ENCODE measurements at regions not wholly inside any gene's neighbourhood (a gene's known extent, or its start where the extent isn't known, plus 50 kb on each side); places are given as distances from the start of the nearest gene placed in this dataset.

GRCh38 chr6:106788761-106789160 lies 159.4 kb downstream of the QRSL1 start:
- Histone ChIP-seq H3K27ac (ENCODE audit: low read depth in 1 of 2, low read length in 2 of 2) (peak overlapping the region; percentile 95 to 97), H3K27me3 (ENCODE audit: control insufficient read depth in 4 of 4, insufficient read depth in 4 of 4, low read length in 3 of 4) (no peaks in the 10 kb centered on the region), H3K4me3 (ENCODE audit: low read depth in 1 of 3, low read length in 3 of 3) (no peak overlapping the region), H3K4me1 (ENCODE audit: control insufficient read depth in 4 of 4, insufficient read depth in 4 of 4, low read length in 3 of 4) (peaks cover 0 to 24% (median 6%) of the 10 kb centered on the region in 4 donors), H3K36me3 (ENCODE audit: control insufficient read depth in 4 of 4, insufficient read depth in 3 of 4, low read depth in 1 of 4, low read length in 3 of 4) (no peaks in the 10 kb centered on the region), H3K9ac (ENCODE audit: low read depth in 1 of 2, low read length in 2 of 2) (no peak overlapping the region), H3K9me3 (ENCODE audit: control insufficient read depth in 4 of 4, low read length in 3 of 4) (no peaks in the 10 kb centered on the region)
- no peak for DNase-seq (ENCODE audit: low spot score)
- TF ChIP-seq RAD21 (IDR thresholded peaks at IDR 0.05), result no peak
- 73% methylated on average over 2 of the region's 2 CpGs for WGBS

GRCh38 chr6:106787327-106788196 lies 158.2 kb downstream of the QRSL1 start:
- H3K4me1 ChIP-seq (ENCODE audit: control insufficient read depth in 4 of 4, insufficient read depth in 4 of 4, low read length in 3 of 4), result peaks cover 2 to 36% (median 11%) of the 10 kb centered on the region in 4 donors
- H3K4me3 ChIP-seq (ENCODE audit: low read depth in 1 of 3, low read length in 3 of 3), result peak overlapping the region; percentile 62 to 97 (median 93)
- H3K27ac ChIP-seq (ENCODE audit: low read depth in 1 of 2, low read length in 2 of 2), result peak overlapping the region; percentile 95 to 97
- WGBS, result 38% methylated on average over 11 of the region's 11 CpGs
- H3K9me3 ChIP-seq (ENCODE audit: control insufficient read depth in 4 of 4, low read length in 3 of 4), result no peaks in the 10 kb centered on the region
- no peak for DNase-seq (ENCODE audit: low spot score)
- peak; percentile 81 for TF ChIP-seq FOXA2 (IDR thresholded peaks at IDR 0.05)
- TF ChIP-seq NR2F2 (IDR thresholded peaks at IDR 0.05), result no peak
- peak; percentile 66 to 70 for TF ChIP-seq RAD21 (IDR thresholded peaks at IDR 0.05)
- TF ChIP-seq MAX (IDR thresholded peaks at IDR 0.05), result peak; percentile 93
- peak; percentile 94 for TF ChIP-seq SP1 (IDR thresholded peaks at IDR 0.05)
- TF ChIP-seq HNF4A (conservative IDR thresholded peaks at IDR 0.05), result peak; percentile 72 to 78
- peak; percentile 93 for TF ChIP-seq REST (IDR thresholded peaks at IDR 0.05)
- peak; percentile 85 to 97 for TF ChIP-seq EGR1 (IDR thresholded peaks at IDR 0.05; ENCODE audit: low read depth in 2 of 2)
- peak; percentile 81 for TF ChIP-seq FOXA1 (IDR thresholded peaks at IDR 0.05)
- no peak for TF ChIP-seq CTCF (IDR thresholded peaks at IDR 0.05; ENCODE audit: low read depth, low read length, missing input control)
- peak; percentile 84 for TF ChIP-seq ATF3 (IDR thresholded peaks at IDR 0.05)
- TF ChIP-seq RXRA (IDR thresholded peaks at IDR 0.05), result peak; percentile 76 to 93
- TF ChIP-seq YY1 (IDR thresholded peaks at IDR 0.05), result peak; percentile 95
- peak; percentile 95 for TF ChIP-seq TAF1 (conservative IDR thresholded peaks at IDR 0.05)
- no peak for TF ChIP-seq GABPA (IDR thresholded peaks at IDR 0.05 in 1 of 2, conservative IDR thresholded peaks at IDR 0.05 in 1 of 2)
- TF ChIP-seq, protein P1, sequence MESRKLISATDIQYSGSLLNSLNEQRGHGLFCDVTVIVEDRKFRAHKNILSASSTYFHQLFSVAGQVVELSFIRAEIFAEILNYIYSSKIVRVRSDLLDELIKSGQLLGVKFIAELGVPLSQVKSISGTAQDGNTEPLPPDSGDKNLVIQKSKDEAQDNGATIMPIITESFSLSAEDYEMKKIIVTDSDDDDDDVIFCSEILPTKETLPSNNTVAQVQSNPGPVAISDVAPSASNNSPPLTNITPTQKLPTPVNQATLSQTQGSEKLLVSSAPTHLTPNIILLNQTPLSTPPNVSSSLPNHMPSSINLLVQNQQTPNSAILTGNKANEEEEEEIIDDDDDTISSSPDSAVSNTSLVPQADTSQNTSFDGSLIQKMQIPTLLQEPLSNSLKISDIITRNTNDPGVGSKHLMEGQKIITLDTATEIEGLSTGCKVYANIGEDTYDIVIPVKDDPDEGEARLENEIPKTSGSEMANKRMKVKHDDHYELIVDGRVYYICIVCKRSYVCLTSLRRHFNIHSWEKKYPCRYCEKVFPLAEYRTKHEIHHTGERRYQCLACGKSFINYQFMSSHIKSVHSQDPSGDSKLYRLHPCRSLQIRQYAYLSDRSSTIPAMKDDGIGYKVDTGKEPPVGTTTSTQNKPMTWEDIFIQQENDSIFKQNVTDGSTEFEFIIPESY (IDR thresholded peaks at IDR 0.05), result peak; percentile 87
- TF ChIP-seq HNF4G (IDR thresholded peaks at IDR 0.05), result peak; percentile 40
- TF ChIP-seq JUND (IDR thresholded peaks at IDR 0.05), result peak; percentile 93 to 97
- H3K9ac ChIP-seq (ENCODE audit: low read depth in 1 of 2, low read length in 2 of 2), result peak overlapping the region; percentile 92 to 100
- no peaks in the 10 kb centered on the region for H3K27me3 ChIP-seq (ENCODE audit: control insufficient read depth in 4 of 4, insufficient read depth in 4 of 4, low read length in 3 of 4)
- no peaks in the 10 kb centered on the region for H3K36me3 ChIP-seq (ENCODE audit: control insufficient read depth in 4 of 4, insufficient read depth in 3 of 4, low read depth in 1 of 4, low read length in 3 of 4)
